Mesenchymal stem cell (in vitro differentiated cells and primary cell): ENCODE measurements at regions not wholly inside any gene's neighbourhood (a gene's known extent, or its start where the extent isn't known, plus 50 kb on each side); places are given as distances from the start of the nearest gene placed in this dataset.
"Not testable (repeated sequence)": the region's sequence is repeated elsewhere in the genome, so short reads cannot be mapped to it uniquely, and the experiment has no call there.

ENCODE experiments used
- DNase-seq: peaks from one replicate; pipeline ENCODE4 v3.0.0-alpha.2; 2013
- H2AFZ ChIP-seq: one replicate; pipeline ENCODE4 v1.6.1; 2013; ENCODE audit warnings: low read depth, mild to moderate bottlenecking, control low read depth, inconsistent platforms, low read length, moderate library complexity
- H2AK5ac ChIP-seq: 2 replicates; pipeline ENCODE4 v1.6.1; 2013; ENCODE audit warnings: low read length, moderate library complexity, mild to moderate bottlenecking, inconsistent platforms; ENCODE audit not compliant: severe bottlenecking
- H2BK120ac ChIP-seq: one replicate; pipeline ENCODE4 v1.6.1; 2013; ENCODE audit warnings: low read depth, mild to moderate bottlenecking, inconsistent platforms, low read length, moderate library complexity
- H2BK12ac ChIP-seq, 2 experiments: one replicate each; pipeline ENCODE4 v1.6.1; 2013; ENCODE audit warnings: inconsistent platforms in 2 of 2, low read length in 2 of 2, mild to moderate bottlenecking in 2 of 2, moderate library complexity in 2 of 2, control low read depth in 1 of 2
- H2BK15ac ChIP-seq: one replicate; pipeline ENCODE4 v1.6.1; 2013; ENCODE audit warnings: mild to moderate bottlenecking, low read depth, inconsistent platforms; ENCODE audit not compliant: poor library complexity, severe bottlenecking
- H2BK5ac ChIP-seq: 2 replicates; pipeline ENCODE4 v1.6.1; 2013; ENCODE audit warnings: low read depth, mild to moderate bottlenecking, low read length, control low read depth, inconsistent platforms; ENCODE audit not compliant: poor library complexity, severe bottlenecking
- H3K14ac ChIP-seq, 2 experiments: one replicate each; pipeline ENCODE4 v1.6.1; 2013; ENCODE audit warnings: inconsistent platforms in 2 of 2, low read length in 2 of 2, control low read depth in 1 of 2, mild to moderate bottlenecking in 1 of 2, moderate library complexity in 1 of 2
- H3K18ac ChIP-seq, 2 experiments: one replicate each; pipeline ENCODE4 v1.6.1; 2013; ENCODE audit warnings: inconsistent platforms in 2 of 2, low read length in 2 of 2, control low read depth in 1 of 2, low read depth in 1 of 2, mild to moderate bottlenecking in 1 of 2
- H3K23ac ChIP-seq, 2 experiments: one replicate each; pipeline ENCODE4 v1.6.1; 2013; ENCODE audit warnings: inconsistent platforms in 2 of 2, low read length in 2 of 2, mild to moderate bottlenecking in 2 of 2, moderate library complexity in 2 of 2, control low read depth in 1 of 2
- H3K27ac ChIP-seq: 2 replicates; pipeline ENCODE4 v1.5.1; 2013; ENCODE audit warnings: mild to moderate bottlenecking, moderate library complexity, low read length, control low read depth, inconsistent platforms; ENCODE audit not compliant: poor library complexity, severe bottlenecking
- H3K27me3 ChIP-seq, 2 experiments: 2 replicates each; pipeline versions ENCODE4 v1.6.1 to v1.7.0; 2013; ENCODE audit warnings: low read length in 2 of 2, mild to moderate bottlenecking in 2 of 2, moderate library complexity in 2 of 2, control low read depth in 1 of 2, inconsistent platforms in 1 of 2; ENCODE audit not compliant: control insufficient read depth in 1 of 2, insufficient read depth in 1 of 2
- H3K36me3 ChIP-seq, 2 experiments: 2 replicates each; pipeline versions ENCODE4 v1.6.1 to v1.7.0; 2013; ENCODE audit warnings: low read length in 2 of 2, control low read depth in 1 of 2, inconsistent platforms in 1 of 2, low read depth in 1 of 2, mild to moderate bottlenecking in 1 of 2; ENCODE audit not compliant: insufficient read depth in 2 of 2, control insufficient read depth in 1 of 2
- H3K4ac ChIP-seq, 2 experiments: one replicate each; pipeline ENCODE4 v1.6.1; 2013; ENCODE audit warnings: inconsistent platforms in 2 of 2, low read length in 2 of 2, mild to moderate bottlenecking in 2 of 2, moderate library complexity in 2 of 2, control low read depth in 1 of 2, low read depth in 1 of 2
- H3K4me1 ChIP-seq: 2 replicates; pipeline ENCODE4 v1.6.1; 2013; ENCODE audit warnings: low read depth, low read length, control low read depth; ENCODE audit not compliant: control insufficient read depth, insufficient read depth
- H3K4me2 ChIP-seq: 2 replicates; pipeline ENCODE4 v1.6.1; 2013; ENCODE audit warnings: low read length, mild to moderate bottlenecking, inconsistent platforms; ENCODE audit not compliant: poor library complexity, severe bottlenecking
- H3K4me3 ChIP-seq, 2 experiments: 2 replicates each; pipeline versions ENCODE4 v1.5.1 to v1.7.0; 2013; ENCODE audit warnings: low read length in 2 of 2, mild to moderate bottlenecking in 2 of 2, control low read depth in 1 of 2, low read depth in 1 of 2; ENCODE audit not compliant: insufficient read depth in 1 of 2
- H3K79me1 ChIP-seq: replicated peaks from 2 replicates; pipeline ENCODE4 v1.6.1; 2013; ENCODE audit warnings: mild to moderate bottlenecking, control low read depth, low read length, inconsistent platforms; ENCODE audit not compliant: poor library complexity, severe bottlenecking
- H3K9ac ChIP-seq: 2 replicates; pipeline ENCODE4 v1.7.0; 2013; ENCODE audit warnings: mild to moderate bottlenecking, low read length, moderate library complexity
- H3K9me3 ChIP-seq: 2 replicates; pipeline ENCODE4 v1.7.0; 2013; ENCODE audit warnings: mild to moderate bottlenecking, low read length; ENCODE audit not compliant: control insufficient read depth
- H4K8ac ChIP-seq: one replicate; pipeline ENCODE4 v1.6.1; 2013; ENCODE audit warnings: inconsistent platforms, mild to moderate bottlenecking, low read length, moderate library complexity
- H4K91ac ChIP-seq: one replicate; pipeline ENCODE4 v1.6.1; 2013; ENCODE audit warnings: mild to moderate bottlenecking, low read length, inconsistent platforms
- WGBS: methylation state at CpG from one replicate; pipeline ENCODE4 v1.1.7; 2013; ENCODE audit warnings: mixed read lengths; 5-methylcytosine and 5-hydroxymethylcytosine counted together

DNA sequence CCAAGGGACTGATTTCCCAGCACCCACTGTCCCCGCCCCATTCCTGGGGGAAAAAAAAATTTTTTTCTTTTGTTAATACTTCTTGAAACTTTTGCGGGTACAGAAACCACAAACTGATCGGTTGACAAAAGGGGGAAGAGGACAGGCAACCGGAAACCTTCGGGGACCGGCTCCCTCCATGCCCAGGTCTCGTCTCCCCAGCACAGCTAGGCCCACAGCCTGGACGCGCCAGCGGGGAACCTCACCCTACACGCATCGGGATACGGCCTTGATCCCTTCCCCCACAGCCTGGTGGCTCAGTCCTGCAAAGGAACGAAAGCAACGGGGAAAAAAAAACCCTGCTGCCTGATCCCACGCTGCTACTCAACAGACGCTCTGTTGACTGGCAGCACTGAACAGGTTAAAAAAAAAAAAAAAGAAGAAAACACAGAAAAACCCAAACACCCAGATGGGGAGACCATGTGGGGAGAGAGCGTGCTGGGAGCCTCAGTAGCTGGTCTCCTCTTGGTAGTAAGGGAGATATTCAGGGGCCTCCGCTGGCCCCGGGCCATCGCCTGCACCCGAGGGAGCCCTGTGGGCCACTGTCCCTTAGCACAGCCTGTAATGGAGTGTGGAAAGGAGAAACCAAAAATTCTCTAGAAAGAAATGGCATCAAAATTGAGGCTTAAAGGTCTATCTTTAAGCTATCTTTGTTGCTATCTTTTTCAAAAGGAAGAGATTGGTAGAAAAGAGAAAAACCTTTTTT lies 185.7 kb downstream of the POTEC start:
- not testable (repeated sequence) for H3K27me3 ChIP-seq, H3K27ac ChIP-seq, H3K4me3 ChIP-seq, H3K9me3 ChIP-seq, H4K8ac ChIP-seq, H4K91ac ChIP-seq, H2AFZ ChIP-seq, H2BK12ac ChIP-seq, H3K79me1 ChIP-seq, H3K36me3 ChIP-seq, H2BK120ac ChIP-seq, H3K14ac ChIP-seq, H3K23ac ChIP-seq, H3K9ac ChIP-seq, H3K4me2 ChIP-seq, DNase-seq, H2AK5ac ChIP-seq, H3K18ac ChIP-seq, H2BK5ac ChIP-seq, H2BK15ac ChIP-seq, H3K4ac ChIP-seq, H3K4me1 ChIP-seq
- WGBS = 88% methylated on average over 20 of the region's 22 CpGs

DNA sequence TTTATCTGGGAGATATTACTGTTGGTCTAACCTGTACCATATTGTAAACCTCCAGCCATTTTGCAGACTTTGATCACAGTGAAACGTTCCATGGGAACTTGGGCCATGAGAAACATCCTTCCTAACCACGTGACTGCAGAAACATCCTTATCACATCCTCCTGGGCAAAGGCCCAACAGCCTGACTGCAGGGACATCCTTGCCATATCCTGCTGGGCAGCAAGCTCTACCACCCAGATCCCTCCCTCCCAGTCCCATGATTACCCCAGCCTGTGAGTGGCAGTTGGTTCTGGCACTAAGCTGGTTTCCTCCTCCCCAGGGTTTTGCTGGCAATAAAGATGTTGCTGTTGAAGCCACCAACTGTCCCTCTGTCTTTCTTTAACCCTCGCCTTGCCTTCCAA lies 201.2 kb downstream of the POTEC start:
- not testable (repeated sequence) for H3K23ac ChIP-seq, H3K4ac ChIP-seq, H3K14ac ChIP-seq, H4K91ac ChIP-seq, H3K27ac ChIP-seq, H3K27me3 ChIP-seq, H3K4me2 ChIP-seq, DNase-seq, H2AK5ac ChIP-seq, H3K36me3 ChIP-seq, H2AFZ ChIP-seq, H2BK15ac ChIP-seq, H4K8ac ChIP-seq, H2BK5ac ChIP-seq, H3K9me3 ChIP-seq, H3K79me1 ChIP-seq, H3K4me1 ChIP-seq, H3K4me3 ChIP-seq, H3K18ac ChIP-seq, H2BK12ac ChIP-seq, H2BK120ac ChIP-seq, H3K9ac ChIP-seq
- 48% methylated on average over 3 of the region's 3 CpGs for WGBS

DNA sequence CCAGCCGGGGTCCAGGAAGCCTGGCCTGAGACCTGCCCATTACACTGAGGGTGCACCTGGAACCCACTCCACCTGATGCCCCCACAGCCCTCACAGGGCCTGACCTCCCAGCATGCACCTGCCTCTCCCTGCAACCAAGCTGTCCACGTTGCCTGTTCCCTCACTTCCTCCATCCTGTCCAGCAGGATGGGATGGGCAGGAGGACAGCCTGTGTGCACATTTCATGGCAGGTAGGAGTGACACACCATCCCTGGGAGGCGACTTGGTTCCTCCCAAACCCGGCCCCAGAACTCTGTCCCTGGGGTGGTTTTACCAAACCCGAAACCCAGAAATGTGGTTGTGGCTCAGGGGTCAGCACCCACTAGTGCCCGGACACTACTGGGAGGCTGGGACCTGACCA lies 203.8 kb upstream of the ZNF519 start:
- H3K9ac ChIP-seq, H3K18ac ChIP-seq, H2BK12ac ChIP-seq, H2AK5ac ChIP-seq, H3K36me3 ChIP-seq, H3K27me3 ChIP-seq, H3K4me1 ChIP-seq, H3K23ac ChIP-seq, H3K4ac ChIP-seq, H3K9me3 ChIP-seq, H3K4me2 ChIP-seq, H3K27ac ChIP-seq, H2BK5ac ChIP-seq, DNase-seq, H3K4me3 ChIP-seq, H3K14ac ChIP-seq, H4K91ac ChIP-seq, H2BK120ac ChIP-seq, H2AFZ ChIP-seq, H4K8ac ChIP-seq, H2BK15ac ChIP-seq, H3K79me1 ChIP-seq: not testable (repeated sequence)
- 45% methylated on average over 6 of the region's 6 CpGs for WGBS

DNA sequence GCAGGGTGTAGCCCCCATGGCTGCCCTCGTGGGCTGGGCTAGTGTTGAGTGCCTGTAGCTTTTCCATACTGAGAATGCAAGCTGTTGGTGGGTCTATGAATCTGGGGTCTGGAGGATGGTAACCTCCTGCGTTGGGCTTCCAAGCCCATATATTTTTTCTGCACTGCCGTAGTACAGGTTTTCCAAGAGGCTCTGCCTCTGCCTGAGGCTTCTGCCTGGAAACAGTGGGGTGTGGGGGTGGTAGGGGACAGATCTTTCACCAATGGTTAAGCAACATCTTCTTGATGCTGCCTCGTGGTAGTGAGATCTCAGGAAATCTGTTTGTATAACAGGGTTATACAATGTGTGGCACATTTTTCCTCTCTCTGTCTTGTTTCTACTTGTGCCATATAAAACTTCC lies 189.0 kb upstream of the ZNF519 start:
- H3K14ac ChIP-seq, H3K18ac ChIP-seq, H3K9ac ChIP-seq, H4K91ac ChIP-seq, H2AFZ ChIP-seq, H3K9me3 ChIP-seq, H2BK15ac ChIP-seq, H2BK12ac ChIP-seq, H3K27me3 ChIP-seq, H2AK5ac ChIP-seq, H3K27ac ChIP-seq, H3K36me3 ChIP-seq, H2BK5ac ChIP-seq, H4K8ac ChIP-seq, H3K23ac ChIP-seq, H3K4me2 ChIP-seq, DNase-seq, H2BK120ac ChIP-seq, H3K4me3 ChIP-seq, H3K4ac ChIP-seq, H3K79me1 ChIP-seq, H3K4me1 ChIP-seq: not testable (repeated sequence)
- 45% methylated on average over 3 of the region's 4 CpGs for WGBS
